ENCODE measurements at regions not wholly inside any gene's neighbourhood (a gene's known extent, or its start where the extent isn't known, plus 50 kb on each side); places are given as distances from the start of the nearest gene placed in this dataset.

GRCh38 chr18:78789850-78790249 is 189.8 kb upstream of the SALL3 start:
- TF ChIP-seq CTCF (conservative IDR thresholded peaks at IDR 0.05 in 1 of 2, IDR thresholded peaks at IDR 0.05 in 1 of 2; ENCODE audit: low read depth in 1 of 2, low read length in 2 of 2) (no peak), EZH2 (IDR thresholded peaks at IDR 0.05; ENCODE audit: low read length, missing control alignments) (no peak)

All from fibroblast of lung (primary cell).